ENCODE measurements at regions not wholly inside any gene's neighbourhood (a gene's known extent, or its start where the extent isn't known, plus 50 kb on each side); places are given as distances from the start of the nearest gene placed in this dataset.
"Not testable (repeated sequence)": the region's sequence is repeated elsewhere in the genome, so short reads cannot be mapped to it uniquely, and the experiment has no call there.

DNA sequence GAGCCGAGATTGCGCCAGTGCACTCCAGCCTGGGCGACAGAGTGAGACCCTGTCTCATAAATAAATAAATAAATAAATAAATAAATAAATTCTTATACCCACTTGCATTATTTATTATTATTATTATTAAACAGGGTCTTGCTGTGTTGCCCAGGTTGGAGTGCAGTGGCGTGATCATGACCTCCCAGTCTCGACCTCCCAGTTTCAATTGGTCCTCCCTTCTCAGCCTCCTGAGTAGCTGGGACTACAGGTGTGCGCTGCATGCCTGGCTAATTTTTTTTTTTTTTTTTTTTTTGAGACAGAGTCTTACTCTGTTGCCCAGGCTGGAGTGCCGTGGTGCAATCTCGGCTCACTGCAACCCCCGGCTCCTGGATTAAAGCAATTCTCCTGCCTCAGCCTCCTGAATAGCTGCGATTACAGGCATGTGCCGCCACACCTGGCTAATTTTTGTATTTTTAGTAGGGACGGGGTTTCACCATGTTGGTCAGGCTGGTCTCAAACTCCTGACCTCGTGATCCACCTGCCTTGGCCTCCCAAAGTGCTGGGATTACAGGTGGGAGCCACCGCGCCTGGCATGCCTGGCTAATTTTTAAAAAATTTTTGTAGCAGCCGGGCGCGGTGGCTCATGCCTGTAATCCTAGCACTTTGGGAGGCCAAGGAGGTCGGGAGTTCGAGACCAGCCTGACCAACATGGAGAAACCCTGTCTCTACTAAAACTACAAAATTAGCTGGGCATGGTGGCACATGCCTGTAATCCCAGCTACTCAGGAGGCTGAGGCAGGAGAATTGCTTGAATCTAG lies 150.2 kb downstream of the SEC14L1 start:
- DNase-seq = not testable (repeated sequence)

GRCh38 chr17:77291591-77292386 lies 151.0 kb downstream of the SEC14L1 start:
- DNase-seq = no peak

DNA sequence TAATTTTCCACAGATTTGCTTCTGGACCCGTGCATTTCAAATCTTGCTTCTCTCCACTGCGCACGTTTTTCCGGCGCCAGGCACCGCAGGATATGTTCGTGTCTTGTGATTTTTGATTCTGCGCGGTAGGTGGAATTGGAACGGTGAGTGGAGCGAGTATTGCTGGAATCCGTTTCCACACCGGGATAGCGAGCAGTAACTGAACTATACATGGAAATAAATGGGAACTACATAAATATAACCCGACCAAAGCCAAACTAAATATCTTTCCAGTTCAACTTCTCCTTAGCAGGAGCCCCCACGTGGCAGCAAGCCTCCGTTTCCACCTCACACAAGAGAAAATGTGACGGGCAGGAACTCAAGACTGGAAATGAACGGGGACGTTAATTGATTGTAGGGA lies 154.0 kb downstream of the SEC14L1 start:
- DNase-seq = no peak

GRCh38 chr17:77295241-77295853 lies 154.6 kb downstream of the SEC14L1 start:
- no peak for DNase-seq

- DNase-seq = no peak
These were observed 156.1 kb downstream of the SEC14L1 start for GRCh38 chr17:77296769-77297409.

DNA sequence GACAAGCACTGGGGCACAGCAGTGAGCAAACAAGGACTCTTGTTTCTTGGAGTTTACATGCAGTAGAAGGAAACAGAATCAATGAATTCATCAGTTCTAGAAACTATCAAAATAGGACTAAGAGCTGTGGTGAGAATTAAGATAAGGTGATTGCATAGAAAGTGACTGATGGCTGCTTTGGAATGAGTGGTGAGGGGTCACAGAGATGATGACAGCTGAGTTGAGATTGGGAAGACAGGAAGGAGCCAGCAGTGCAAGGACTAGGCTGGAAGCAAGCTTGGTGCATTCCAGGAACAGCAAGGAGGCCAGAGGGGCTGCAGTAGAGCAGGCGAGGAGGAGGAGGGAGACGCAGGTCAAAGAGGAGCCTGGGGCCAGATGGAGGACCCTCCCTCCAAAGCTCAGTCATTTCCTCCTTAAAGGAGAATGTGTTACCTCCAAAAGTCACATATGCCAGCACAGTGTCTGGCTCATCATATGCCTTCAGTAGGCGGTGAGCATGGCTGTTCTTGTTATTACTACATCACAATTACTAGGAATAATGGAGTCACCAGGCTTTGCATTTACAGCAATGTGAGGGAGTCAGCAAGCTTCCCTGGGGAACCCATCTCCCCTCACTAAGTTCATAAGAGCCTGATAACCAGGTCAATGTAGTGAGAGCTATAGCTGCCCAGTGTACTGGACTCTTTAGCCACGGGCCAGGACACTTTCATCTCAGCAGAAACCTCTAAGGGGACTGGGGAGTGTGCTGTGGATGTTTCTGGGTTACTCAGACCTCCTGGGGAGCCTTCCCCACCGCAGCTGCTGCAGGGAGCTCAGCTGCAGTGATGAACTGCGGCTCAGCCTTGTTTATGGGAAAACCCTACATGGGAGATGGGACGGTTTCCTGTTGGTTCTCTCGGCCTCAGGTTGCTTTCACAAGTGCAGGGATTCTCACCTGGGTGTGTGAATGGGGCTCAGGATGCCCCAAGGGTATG lies 157.2 kb downstream of the SEC14L1 start:
- peak; percentile 68 to 74 for DNase-seq

DNA sequence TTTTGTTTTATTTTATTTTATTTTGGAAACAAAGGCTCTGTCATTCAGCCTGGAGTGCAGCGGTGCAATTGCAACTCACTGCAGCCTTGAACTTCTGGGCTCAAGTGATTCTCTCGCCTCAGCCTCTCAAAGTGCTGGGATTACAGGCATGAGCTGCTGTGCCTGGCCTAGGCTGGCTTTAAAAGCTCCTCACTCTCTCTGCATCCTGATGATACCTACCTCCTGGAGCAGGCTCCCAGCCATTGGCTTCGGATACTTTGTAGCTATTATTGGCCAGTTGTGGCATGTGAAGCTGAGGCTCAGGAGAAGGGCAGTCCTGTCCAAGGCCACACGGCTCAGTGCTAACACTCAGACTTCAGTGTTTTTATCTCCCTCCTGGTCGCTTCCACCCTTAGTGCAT lies 158.0 kb downstream of the SEC14L1 start:
- DNase-seq = no peak

DNA sequence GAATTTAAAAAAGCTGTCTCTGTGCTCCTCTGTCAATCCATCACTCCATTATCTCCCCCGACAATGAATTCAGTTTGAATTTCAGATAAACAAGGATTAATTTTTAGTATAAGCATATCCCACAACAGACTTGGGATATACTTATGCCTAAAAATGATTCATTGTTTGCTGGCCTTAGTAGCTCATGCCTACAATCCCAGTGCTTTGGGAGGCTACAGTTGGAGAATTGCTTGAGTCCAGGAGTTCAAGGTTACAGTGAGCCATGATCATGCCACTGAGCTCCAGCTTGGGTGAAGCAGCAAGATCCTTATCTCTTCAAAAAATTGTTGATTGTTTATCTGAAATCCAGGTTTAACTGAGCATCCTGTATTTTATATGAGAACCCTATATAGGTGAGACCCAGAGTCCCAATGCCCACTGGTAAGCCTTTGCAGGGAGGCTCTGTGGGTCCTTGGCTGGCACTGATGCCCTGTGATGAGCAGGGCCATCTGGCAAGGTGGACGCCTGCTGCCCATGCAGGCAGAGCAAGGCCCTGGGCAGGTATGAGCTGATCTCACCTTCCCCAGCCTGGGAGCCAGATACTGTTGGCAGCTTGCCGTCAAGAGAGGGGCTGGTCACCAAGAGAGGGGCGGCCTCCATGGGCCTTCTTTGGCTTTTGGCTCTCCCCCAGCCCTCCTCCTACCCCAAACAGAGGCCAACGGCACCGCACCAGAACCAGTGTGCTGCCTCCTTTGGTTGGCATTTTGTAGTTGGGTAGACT lies 158.7 kb downstream of the SEC14L1 start:
- no peak for DNase-seq

DNA sequence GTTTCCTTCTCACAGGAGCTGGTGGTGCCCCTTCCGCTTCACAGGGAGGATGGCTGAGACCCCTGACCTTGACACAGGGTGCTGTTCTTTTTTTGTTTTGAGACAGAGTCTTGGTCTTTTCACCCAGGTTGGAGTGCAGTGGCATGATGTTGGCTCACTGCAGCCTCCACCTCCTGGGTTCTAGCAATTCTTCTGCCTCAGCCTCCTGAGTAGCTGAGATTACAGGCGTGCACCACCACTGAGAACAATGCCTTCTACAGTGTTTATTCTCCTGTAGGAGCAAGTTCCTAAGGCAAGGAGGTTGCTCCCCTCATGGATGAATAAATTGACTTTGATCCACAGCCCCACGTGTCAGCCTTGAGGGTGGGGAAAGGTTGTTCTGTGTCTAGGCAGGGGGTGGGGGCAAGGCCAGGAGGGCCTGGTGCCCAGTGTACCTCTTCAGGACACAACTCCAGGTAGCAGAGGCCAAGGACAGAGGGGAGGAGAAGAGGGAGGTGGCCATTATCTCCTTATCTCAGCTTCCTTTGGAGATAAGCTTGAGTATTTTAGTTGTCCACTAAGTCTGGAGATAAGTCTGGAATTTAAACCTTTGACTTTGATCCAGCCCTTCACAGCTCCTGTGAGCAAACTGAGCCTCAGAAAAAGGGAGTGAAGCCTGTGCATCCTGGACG lies 159.4 kb downstream of the SEC14L1 start:
- DNase-seq = no peak

GRCh38 chr17:77301694-77302266 lies 161.0 kb downstream of the SEC14L1 start:
- no peak for DNase-seq

DNA sequence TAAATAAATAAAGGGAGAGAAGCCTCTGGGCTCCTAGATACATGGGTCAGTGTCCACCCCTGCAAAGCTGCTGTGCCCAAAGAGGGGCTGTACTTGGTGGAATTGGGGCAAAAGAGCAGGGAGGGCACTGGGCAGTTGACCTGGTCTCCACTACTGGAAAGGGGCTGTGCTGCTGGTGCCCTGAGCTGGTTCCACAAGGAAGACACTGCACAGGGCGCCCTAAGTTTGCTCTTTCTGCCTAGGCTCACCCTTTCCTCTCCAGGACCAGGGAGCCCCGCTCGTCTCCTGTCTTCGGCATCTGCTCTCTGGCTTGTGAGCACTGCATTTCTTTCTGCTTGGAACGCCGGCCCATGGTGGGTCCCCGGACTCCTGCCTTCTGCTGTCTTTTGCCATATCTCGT lies 161.9 kb downstream of the SEC14L1 start:
- DNase-seq = no peak

DNA sequence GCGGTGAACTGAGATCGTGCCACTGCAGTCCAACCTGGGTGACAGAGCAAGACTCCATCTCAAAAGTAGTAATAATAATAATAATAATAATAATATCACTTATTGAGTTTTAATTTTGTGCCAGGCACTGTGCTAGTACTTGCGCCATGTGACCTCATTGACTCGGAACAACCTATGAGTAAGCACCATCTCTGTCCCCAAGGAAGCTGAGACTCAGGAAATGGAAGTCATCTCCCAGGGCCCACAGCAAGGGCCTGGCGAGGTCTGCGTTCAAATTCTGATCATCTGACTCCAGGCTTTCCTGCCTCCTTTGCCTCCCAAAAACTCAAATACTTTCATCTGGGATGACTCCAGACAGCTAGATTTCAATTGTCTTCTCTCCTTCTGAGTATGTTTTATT lies 162.9 kb downstream of the SEC14L1 start:
- DNase-seq = peak in 1 of 2 donors; percentile 38

DNA sequence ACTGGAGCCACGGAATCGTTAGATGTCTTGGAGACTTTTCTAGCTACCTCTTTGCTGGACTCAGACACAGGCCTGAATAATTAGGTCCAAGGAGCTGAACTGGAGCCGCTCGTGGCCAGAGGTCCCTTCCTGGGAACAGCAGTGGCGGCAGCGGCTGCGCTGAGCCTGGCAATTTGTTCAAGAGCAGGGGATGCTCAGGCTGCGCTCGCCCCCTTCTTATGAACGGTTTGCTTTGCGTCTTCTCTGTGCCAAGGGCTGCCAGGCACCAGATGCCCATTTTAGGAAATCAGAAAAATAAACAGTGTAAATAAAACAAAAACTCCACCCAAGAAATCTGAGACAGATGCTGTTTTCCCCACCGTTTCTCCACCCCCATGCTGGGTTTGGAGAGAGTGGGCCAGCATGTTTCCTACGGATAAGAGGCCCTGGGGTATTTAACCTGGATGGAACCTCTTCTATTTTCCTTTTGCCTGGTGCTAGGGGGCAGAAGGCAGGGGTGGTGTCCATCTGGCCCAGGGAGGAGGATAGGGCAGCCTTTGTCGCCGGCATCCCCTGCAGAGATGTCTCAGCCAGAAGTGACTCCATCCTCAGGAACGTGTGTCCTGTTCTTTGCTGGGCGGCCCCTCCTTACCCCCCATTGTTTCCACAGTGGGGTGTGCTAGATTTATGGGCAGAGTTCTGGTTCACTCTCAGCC lies 163.4 kb downstream of the SEC14L1 start:
- no peak for DNase-seq

- DNase-seq = no peak
These were observed 164.1 kb downstream of the SEC14L1 start for GRCh38 chr17:77304746-77305473.

DNA sequence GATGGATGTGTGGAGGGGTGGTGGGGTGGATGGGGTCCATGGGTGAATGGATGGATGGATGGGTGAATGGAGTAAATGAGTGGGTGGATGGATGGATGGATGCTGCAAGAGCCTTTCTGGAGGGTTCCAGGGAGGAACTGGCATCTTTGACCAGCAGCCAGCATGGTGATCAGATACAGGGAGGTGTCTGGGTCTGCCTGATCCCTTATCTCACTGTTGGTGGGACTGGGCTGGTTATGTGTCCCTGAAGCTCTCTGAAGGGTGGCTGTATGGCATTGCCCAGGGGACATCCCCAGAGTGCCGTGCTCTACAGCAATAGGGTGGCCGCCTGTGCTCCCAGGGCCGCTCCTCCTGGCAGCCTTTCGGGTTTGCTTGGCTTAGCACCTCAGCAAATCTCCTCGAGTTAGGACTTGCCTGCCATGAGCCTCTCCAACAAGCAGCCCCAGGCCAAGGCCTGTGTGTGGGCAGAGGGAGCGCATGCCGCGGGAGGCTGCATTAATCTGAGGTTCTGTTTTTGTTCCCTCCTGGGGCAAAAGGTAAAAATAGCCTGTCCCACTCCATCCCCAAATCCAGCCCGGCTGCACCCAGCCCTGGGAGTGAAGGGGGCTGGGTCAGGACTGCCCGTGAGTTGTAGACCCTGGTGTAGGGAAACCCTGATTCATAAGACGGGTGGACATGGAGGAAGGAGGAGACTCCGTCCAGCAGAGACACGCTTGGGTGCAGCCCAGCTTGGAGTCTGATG lies 165.4 kb downstream of the SEC14L1 start:
- no peak for DNase-seq

DNA sequence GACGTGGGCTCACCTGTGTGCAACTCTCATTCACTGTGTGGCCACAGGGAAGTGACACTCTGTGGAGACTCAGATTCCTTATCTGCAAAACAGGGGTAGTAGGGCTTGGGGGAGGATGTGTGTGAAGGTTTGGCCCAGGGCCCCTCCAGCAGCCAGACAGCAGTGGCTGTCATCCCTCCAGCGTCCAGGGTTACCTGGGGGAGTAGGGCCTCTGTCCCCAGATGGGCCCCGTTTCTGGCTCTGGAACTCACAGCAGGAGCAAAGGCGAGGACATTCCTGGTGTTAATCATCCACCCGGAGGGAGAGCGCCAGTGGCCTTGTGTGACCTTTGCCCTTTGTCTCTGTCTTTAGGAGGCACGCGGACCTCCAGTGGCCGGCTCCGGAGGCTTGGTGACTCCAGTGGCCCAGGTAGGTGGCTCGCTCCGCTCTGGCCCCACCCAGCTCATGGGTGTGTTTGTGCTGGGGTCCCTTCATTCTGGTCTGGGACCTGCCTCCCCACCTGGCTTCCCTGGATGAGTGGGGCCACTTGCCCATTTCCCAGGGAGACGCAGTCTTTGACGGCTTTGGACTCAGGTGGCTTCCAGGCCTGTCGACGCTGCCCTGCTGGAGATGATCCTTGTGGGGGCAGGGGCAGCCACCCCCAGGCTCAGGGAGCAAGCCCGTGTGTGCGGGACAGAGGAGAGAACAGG lies 166.2 kb downstream of the SEC14L1 start:
- DNase-seq = no peak

- DNase-seq = no peak
These were observed 166.9 kb downstream of the SEC14L1 start for GRCh38 chr17:77307479-77308198.

Measured in inflammatory macrophage (primary cell).